Astrocyte (in vitro differentiated cells and primary cell): ENCODE measurements at regions not wholly inside any gene's neighbourhood (a gene's known extent, or its start where the extent isn't known, plus 50 kb on each side); places are given as distances from the start of the nearest gene placed in this dataset.

ENCODE experiments used
- DNase-seq: peaks from one replicate; pipeline ENCODE4 v3.0.0-alpha.2; 2010; ENCODE audit warnings: low read depth
- FAIRE-seq: peaks from 2 replicates; lab custom pipeline; 2011; peaks lifted over from hg19 to GRCh38; lab: Jason Lieb, UNC
- H2AFZ ChIP-seq: 2 replicates; pipeline ENCODE4 v1.6.0; 2012; ENCODE audit warnings: low read depth, low read length, inconsistent platforms
- H3K27ac ChIP-seq: 2 replicates; pipeline ENCODE4 v1.5.1; 2011; ENCODE audit warnings: low read depth, low read length, inconsistent platforms
- H3K27me3 ChIP-seq: 2 replicates; pipeline ENCODE4 v1.6.0; 2011; ENCODE audit warnings: low read length, inconsistent platforms; ENCODE audit not compliant: insufficient read depth
- H3K36me3 ChIP-seq: 2 replicates; pipeline ENCODE4 v1.5.1; 2011; ENCODE audit warnings: low read length, inconsistent platforms; ENCODE audit not compliant: insufficient read depth
- H3K4me1 ChIP-seq: 2 replicates; pipeline ENCODE4 v1.5.1; 2011; ENCODE audit warnings: low read length, inconsistent platforms; ENCODE audit not compliant: insufficient read depth
- H3K4me2 ChIP-seq: 2 replicates; pipeline ENCODE4 v1.6.0; 2012; ENCODE audit warnings: low read length, inconsistent platforms
- H3K4me3 ChIP-seq: 2 replicates; pipeline ENCODE4 v1.5.1; 2011; ENCODE audit warnings: low read depth, mild to moderate bottlenecking, low read length, inconsistent platforms; ENCODE audit not compliant: insufficient read depth
- H3K79me2 ChIP-seq: 2 replicates; pipeline ENCODE4 v1.6.0; 2012; ENCODE audit warnings: mild to moderate bottlenecking, low read length, inconsistent platforms; ENCODE audit not compliant: insufficient read depth
- H3K9ac ChIP-seq: 2 replicates; pipeline ENCODE4 v1.6.0; 2012; ENCODE audit warnings: mild to moderate bottlenecking, low read length, inconsistent platforms
- H3K9me3 ChIP-seq: 2 replicates; pipeline ENCODE4 v1.5.1; 2012; ENCODE audit warnings: low read depth, mild to moderate bottlenecking, low read length, inconsistent platforms; ENCODE audit not compliant: insufficient read depth
- H4K20me1 ChIP-seq: 2 replicates; pipeline ENCODE4 v1.6.0; 2012; ENCODE audit warnings: low read length, inconsistent platforms; ENCODE audit not compliant: insufficient read depth
- H3K27ac Mint-ChIP-seq: one replicate; pipeline ENCODE4 v1.8.0; 2021; ENCODE audit warnings: mild to moderate bottlenecking, mixed read lengths; ENCODE audit not compliant: unreplicated experiment
- H3K27me3 Mint-ChIP-seq: one replicate; pipeline ENCODE4 v1.8.0; 2021; ENCODE audit warnings: low read depth, mixed read lengths; ENCODE audit not compliant: unreplicated experiment
- H3K36me3 Mint-ChIP-seq: one replicate; pipeline ENCODE4 v1.8.0; 2021; ENCODE audit warnings: low read depth, mixed read lengths; ENCODE audit not compliant: unreplicated experiment
- H3K4me1 Mint-ChIP-seq: one replicate; pipeline ENCODE4 v1.8.0; 2021; ENCODE audit warnings: low read depth, mixed read lengths; ENCODE audit not compliant: unreplicated experiment
- H3K4me3 Mint-ChIP-seq: one replicate; pipeline ENCODE4 v1.8.0; 2021; ENCODE audit warnings: mild to moderate bottlenecking, moderate library complexity, mixed read lengths; ENCODE audit not compliant: unreplicated experiment
- H3K9me3 Mint-ChIP-seq: one replicate; pipeline ENCODE4 v1.8.0; 2021; ENCODE audit warnings: mild to moderate bottlenecking, mixed read lengths; ENCODE audit not compliant: unreplicated experiment
- EZH2 ChIP-seq: IDR thresholded peaks from 2 replicates; pipeline ENCODE4 v1.6.1; 2012; ENCODE audit warnings: mild to moderate bottlenecking, low read length, inconsistent platforms; ENCODE audit not compliant: insufficient read depth
- TF ChIP-seq, protein P1 (sequence below): IDR thresholded peaks from 2 replicates; pipeline ENCODE4 v1.5.1; 2011; ENCODE audit warnings: low read depth, mild to moderate bottlenecking, inconsistent platforms, low read length, moderate library complexity; ENCODE audit not compliant: insufficient read depth

DNA sequence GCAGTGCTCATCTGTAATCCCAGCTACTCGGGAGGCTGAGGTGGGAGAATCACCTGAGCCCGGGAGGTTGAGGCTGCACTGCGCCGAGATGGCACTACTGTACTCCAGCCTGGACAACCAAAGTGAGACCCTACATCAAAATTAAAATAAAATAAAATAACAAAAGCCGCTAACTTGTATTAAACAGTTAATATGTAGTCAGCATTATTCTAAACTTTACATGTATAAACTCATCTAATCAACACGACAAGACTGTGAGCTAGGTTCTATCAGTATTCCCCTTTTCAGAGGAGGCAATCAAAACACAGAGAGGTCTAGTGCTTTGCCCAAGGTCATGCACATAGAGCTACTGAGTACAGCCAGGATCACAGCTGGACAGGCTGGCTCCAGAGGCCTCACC lies 111.7 kb upstream of the LINGO1 start:
- no peak for FAIRE-seq
- no peak for DNase-seq
- H3K4me1 ChIP-seq = no peaks in the 10 kb centered on the region
- Mint-ChIP-seq H3K36me3 (no peaks in the 10 kb centered on the region), H3K4me1 (no peaks in the 10 kb centered on the region), H3K9me3 (no peaks in the 10 kb centered on the region), H3K4me3 (no peak overlapping the region), H3K27me3 (peaks cover 34% of the 10 kb centered on the region), H3K27ac (no peak overlapping the region)
- H3K27ac ChIP-seq = no peak overlapping the region
- no peak overlapping the region for H3K4me3 ChIP-seq
- H3K9ac ChIP-seq = no peak overlapping the region
- H4K20me1 ChIP-seq = no peaks in the 10 kb centered on the region
- TF ChIP-seq EZH2 = no peak
- TF ChIP-seq, protein P1, sequence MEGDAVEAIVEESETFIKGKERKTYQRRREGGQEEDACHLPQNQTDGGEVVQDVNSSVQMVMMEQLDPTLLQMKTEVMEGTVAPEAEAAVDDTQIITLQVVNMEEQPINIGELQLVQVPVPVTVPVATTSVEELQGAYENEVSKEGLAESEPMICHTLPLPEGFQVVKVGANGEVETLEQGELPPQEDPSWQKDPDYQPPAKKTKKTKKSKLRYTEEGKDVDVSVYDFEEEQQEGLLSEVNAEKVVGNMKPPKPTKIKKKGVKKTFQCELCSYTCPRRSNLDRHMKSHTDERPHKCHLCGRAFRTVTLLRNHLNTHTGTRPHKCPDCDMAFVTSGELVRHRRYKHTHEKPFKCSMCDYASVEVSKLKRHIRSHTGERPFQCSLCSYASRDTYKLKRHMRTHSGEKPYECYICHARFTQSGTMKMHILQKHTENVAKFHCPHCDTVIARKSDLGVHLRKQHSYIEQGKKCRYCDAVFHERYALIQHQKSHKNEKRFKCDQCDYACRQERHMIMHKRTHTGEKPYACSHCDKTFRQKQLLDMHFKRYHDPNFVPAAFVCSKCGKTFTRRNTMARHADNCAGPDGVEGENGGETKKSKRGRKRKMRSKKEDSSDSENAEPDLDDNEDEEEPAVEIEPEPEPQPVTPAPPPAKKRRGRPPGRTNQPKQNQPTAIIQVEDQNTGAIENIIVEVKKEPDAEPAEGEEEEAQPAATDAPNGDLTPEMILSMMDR = no peak
- peaks cover 10% of the 10 kb centered on the region for H3K27me3 ChIP-seq
- no peaks in the 10 kb centered on the region for H3K79me2 ChIP-seq
- no peak overlapping the region for H2AFZ ChIP-seq
- H3K4me2 ChIP-seq = no peak overlapping the region
- no peaks in the 10 kb centered on the region for H3K9me3 ChIP-seq
- H3K36me3 ChIP-seq = no peaks in the 10 kb centered on the region

DNA sequence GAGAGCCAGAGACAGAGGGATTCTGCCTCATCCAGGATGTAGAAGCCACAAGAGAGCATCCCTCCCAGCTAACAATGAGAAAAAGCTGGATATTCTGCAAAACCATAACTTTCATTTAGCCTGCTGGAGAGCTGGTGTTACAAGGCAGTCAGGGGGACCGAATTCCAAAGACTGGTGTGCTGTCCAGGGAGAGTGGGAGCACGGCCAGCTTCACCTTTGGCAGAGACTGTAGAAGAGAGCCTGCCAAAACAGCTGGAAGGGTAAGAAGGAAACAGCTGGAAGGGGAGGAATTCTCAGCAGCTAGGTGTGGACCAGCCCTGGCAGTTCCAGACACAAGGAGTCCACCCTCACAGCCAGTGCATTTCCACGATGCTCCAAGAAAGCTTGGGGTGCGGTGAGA lies 109.9 kb upstream of the LINGO1 start:
- peaks cover 19% of the 10 kb centered on the region for H3K27me3 ChIP-seq
- Mint-ChIP-seq H3K4me1 (no peaks in the 10 kb centered on the region), H3K4me3 (no peak overlapping the region), H3K36me3 (no peaks in the 10 kb centered on the region), H3K9me3 (no peaks in the 10 kb centered on the region), H3K27me3 (peaks cover 46% of the 10 kb centered on the region), H3K27ac (no peak overlapping the region)
- H3K9me3 ChIP-seq = no peaks in the 10 kb centered on the region
- no peak overlapping the region for H3K27ac ChIP-seq
- no peak overlapping the region for H2AFZ ChIP-seq
- DNase-seq = no peak
- H3K4me2 ChIP-seq = no peak overlapping the region
- no peaks in the 10 kb centered on the region for H3K79me2 ChIP-seq
- TF ChIP-seq, protein P1 = no peak
- no peak for TF ChIP-seq EZH2
- no peak for FAIRE-seq
- no peaks in the 10 kb centered on the region for H4K20me1 ChIP-seq
- H3K9ac ChIP-seq = no peak overlapping the region
- no peak overlapping the region for H3K4me3 ChIP-seq
- H3K36me3 ChIP-seq = no peaks in the 10 kb centered on the region
- no peaks in the 10 kb centered on the region for H3K4me1 ChIP-seq

DNA sequence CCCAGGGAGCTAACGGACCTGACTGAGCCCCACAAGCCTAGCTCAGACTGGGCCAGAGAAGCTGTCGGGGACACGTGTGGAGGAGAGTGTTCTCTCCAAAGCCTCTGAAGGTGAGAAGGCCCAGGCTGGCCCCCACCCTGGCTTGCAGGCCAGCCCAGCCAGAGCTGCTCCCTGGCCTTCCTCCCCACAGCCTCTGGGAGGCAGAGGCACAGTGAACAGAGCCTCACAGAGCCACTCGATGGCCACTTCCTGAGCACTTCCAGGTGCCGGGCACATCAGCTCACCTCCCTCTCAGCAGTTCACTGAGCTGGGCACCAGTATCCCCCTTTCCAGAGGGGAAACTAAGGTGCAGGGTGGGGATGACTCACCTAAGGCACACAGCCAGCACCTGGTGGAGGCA lies 109.4 kb upstream of the LINGO1 start:
- no peaks in the 10 kb centered on the region for H3K4me1 Mint-ChIP-seq
- H3K27ac Mint-ChIP-seq = no peak overlapping the region
- TF ChIP-seq, protein P1 = no peak
- no peak for TF ChIP-seq EZH2
- no peaks in the 10 kb centered on the region for H4K20me1 ChIP-seq
- no peaks in the 10 kb centered on the region for H3K9me3 Mint-ChIP-seq
- peaks cover 23% of the 10 kb centered on the region for H3K27me3 ChIP-seq
- no peaks in the 10 kb centered on the region for H3K79me2 ChIP-seq
- H3K36me3 ChIP-seq = no peaks in the 10 kb centered on the region
- no peak overlapping the region for H3K4me3 ChIP-seq
- H3K9ac ChIP-seq = no peak overlapping the region
- no peaks in the 10 kb centered on the region for H3K36me3 Mint-ChIP-seq
- no peaks in the 10 kb centered on the region for H3K4me1 ChIP-seq
- H3K4me2 ChIP-seq = no peak overlapping the region
- no peak overlapping the region for H3K27ac ChIP-seq
- peaks cover 46% of the 10 kb centered on the region for H3K27me3 Mint-ChIP-seq
- no peaks in the 10 kb centered on the region for H3K9me3 ChIP-seq
- FAIRE-seq (no peak), DNase-seq (no peak)
- H2AFZ ChIP-seq = no peak overlapping the region
- H3K4me3 Mint-ChIP-seq = no peak overlapping the region
